Tibial artery (tissue), 4 donors: ENCODE measurements at regions not wholly inside any gene's neighbourhood (a gene's known extent, or its start where the extent isn't known, plus 50 kb on each side); places are given as distances from the start of the nearest gene placed in this dataset.
A peak's percentile ranks its signal among the peaks of the same experiment; 100 is the strongest.

Experiments used
- DNase-seq, 2 donors: peaks; one replicate each; pipeline ENCODE4 v3.0.0-alpha.2; 2019
- H3K27ac ChIP-seq, 2 donors: fragments of 200-600 bp; sonication (generic) in 1 of 2; 1 replicate in 1 of 2; 2 replicates in 1 of 2; pipeline ENCODE4 v1.5.1; 2018 to 2019; ENCODE audit warnings: mild to moderate bottlenecking in 1 of 2
- H3K27me3 ChIP-seq, 2 donors: fragments of 200-600 bp; sonication (generic) in 1 of 2; one replicate each; pipeline versions ENCODE4 v1.5.1 to v1.6.0; 2016 to 2019
- H3K36me3 ChIP-seq, 3 donors: fragments of 200-600 bp; sonication (generic) in 2 of 3; one replicate each; pipeline ENCODE4 v1.5.1; 2016 to 2019; ENCODE audit warnings: mild to moderate bottlenecking in 2 of 3
- H3K4me1 ChIP-seq, 4 donors: fragments of 200-600 bp; sonication (generic) in 2 of 4; 1 replicate in 3 of 4; 2 replicates in 1 of 4; pipeline ENCODE4 v1.5.1; 2016 to 2019
- H3K4me3 ChIP-seq, 2 donors: fragments of 200-600 bp; sonication (generic) in 1 of 2; 1 replicate in 1 of 2; 2 replicates in 1 of 2; pipeline ENCODE4 v1.5.1; 2018 to 2019; ENCODE audit warnings: mild to moderate bottlenecking in 2 of 2
- H3K9me3 ChIP-seq, 3 donors: fragments of 200-600 bp; sonication (generic) in 1 of 3; one replicate each; pipeline ENCODE4 v1.5.1; 2016 to 2019
- CTCF ChIP-seq, 2 experiments: fragments of 200-600 bp in 1 of 2; fragments of 450-650 bp in 1 of 2; IDR thresholded peaks; one replicate each; pipeline ENCODE4 v1.5.1; 2017 to 2019; ENCODE audit warnings: antibody characterized with exemption in 2 of 2, mild to moderate bottlenecking in 1 of 2, moderate library complexity in 1 of 2
- intact Hi-C: fragments of 100-400 bp; cut with DNase I; formaldehyde crosslinking; loops from one replicate; pipeline ENCODE4 v1.15.0; 2023; ENCODE audit warnings: low total_unique reads

DNA sequence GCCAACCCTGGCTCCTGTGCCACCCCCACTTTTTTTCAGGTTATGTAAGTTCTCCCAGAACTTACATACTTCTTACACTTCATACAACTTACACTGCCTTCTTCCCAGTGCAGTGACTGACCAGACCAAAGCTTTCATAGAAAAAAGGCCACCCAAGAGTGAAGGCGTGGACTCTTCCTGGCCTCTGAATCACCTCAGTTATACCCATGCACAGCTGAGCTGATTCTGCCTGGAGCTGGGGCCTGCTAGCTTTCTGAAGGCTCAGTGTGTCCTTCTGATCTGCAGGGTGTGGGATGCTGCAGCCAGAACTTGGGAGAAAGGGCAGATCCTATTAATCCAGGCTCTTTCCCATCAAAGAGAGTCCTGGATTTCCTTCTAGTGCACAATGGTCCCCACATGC is 216.1 kb downstream of the TTC32 start:
- no peak for DNase-seq
- H3K27me3 ChIP-seq, result no peaks in the 10 kb centered on the region
- no peaks in the 10 kb centered on the region for H3K36me3 ChIP-seq
- H3K27ac ChIP-seq, result no peak overlapping the region
- no peak overlapping the region for H3K4me3 ChIP-seq
- TF ChIP-seq CTCF (IDR thresholded peaks at IDR 0.05), result no peak
- H3K4me1 ChIP-seq, result peaks cover 0 to 25% (median 7%) of the 10 kb centered on the region in 4 donors
- no peaks in the 10 kb centered on the region for H3K9me3 ChIP-seq
- intact Hi-C loops, result no loop called here

- no peak for TF ChIP-seq CTCF (IDR thresholded peaks at IDR 0.05)
- Histone ChIP-seq H3K27ac (no peak overlapping the region), H3K27me3 (no peaks in the 10 kb centered on the region), H3K36me3 (no peaks in the 10 kb centered on the region), H3K4me3 (no peak overlapping the region), H3K4me1 (peaks cover 0 to 21% (median 7%) of the 10 kb centered on the region in 4 donors), H3K9me3 (no peaks in the 10 kb centered on the region)
- DNase-seq, result no peak
- intact Hi-C loops, result loop anchor here (5.0 kb wide), 1 partner anchor 178 kb away; no protein-coding TSS in a partner anchor
Measured at GRCh38 chr2:19684516-19684915, 217.3 kb downstream of the TTC32 start.

DNA sequence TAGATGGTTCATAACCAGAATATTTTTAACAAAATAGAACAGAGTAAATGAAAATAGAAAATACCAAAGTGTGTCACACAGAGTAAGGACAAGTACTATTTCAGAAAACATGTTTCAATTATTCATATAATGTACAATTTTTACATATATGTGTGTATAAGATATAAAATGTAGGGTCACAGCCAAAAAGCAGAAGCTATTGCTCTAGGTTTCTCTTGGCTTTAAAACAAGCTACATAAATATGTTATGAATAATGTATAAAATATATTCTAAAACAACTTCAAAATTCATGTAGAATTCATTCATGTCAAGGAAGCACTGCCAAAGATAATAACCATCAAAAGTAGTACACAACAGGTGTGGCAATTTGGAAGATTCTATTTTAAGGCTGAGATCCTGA is 218.2 kb downstream of the TTC32 start:
- no peak for DNase-seq
- Histone ChIP-seq H3K4me3 (no peak overlapping the region), H3K27me3 (no peaks in the 10 kb centered on the region), H3K36me3 (no peaks in the 10 kb centered on the region), H3K9me3 (no peaks in the 10 kb centered on the region), H3K27ac (no peak overlapping the region), H3K4me1 (peaks cover 0 to 19% (median 7%) of the 10 kb centered on the region in 4 donors)
- no peak for TF ChIP-seq CTCF (IDR thresholded peaks at IDR 0.05)
- intact Hi-C loops, result loop anchor here (5.0 kb wide), 1 partner anchor 179 kb away; no protein-coding TSS in a partner anchor

DNA sequence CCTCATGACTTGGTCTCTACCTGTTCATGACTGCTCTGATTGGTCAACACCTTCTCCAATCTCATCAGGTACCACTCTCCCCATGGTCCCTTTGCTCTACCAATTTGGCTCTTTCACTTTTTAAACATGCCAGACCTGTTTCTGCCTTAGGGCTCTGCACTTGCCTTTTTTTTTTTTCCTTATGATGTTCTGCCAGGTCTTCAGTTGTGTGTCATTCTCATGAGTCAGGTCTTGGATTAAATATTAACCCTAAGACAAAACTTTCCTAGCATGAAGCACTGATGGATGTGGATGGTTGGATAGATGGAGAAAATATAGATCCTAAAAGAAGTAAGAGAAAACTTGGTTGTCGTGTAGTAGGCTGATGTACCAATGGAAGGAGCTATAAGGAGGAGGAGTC is 219.3 kb downstream of the TTC32 start:
- TF ChIP-seq CTCF (IDR thresholded peaks at IDR 0.05), result no peak

GRCh38 chr2:19677825-19678518 is 223.8 kb downstream of the TTC32 start:
- peaks cover 0 to 40% (median 32%) of the 10 kb centered on the region in 4 donors for H3K4me1 ChIP-seq
- DNase-seq, result peak in 1 of 2 donors; percentile 85
- no peaks in the 10 kb centered on the region for H3K9me3 ChIP-seq
- no peak for TF ChIP-seq CTCF (IDR thresholded peaks at IDR 0.05)
- H3K27ac ChIP-seq, result peak overlapping the region; percentile 59 to 63
- H3K4me3 ChIP-seq, result no peak overlapping the region
- H3K36me3 ChIP-seq, result no peaks in the 10 kb centered on the region
- no peaks in the 10 kb centered on the region for H3K27me3 ChIP-seq
- intact Hi-C loops, result loop anchor here (5.0 kb wide), 1 partner anchor 59 kb away; no protein-coding TSS in a partner anchor

More for the DNA sequence above, 219.3 kb downstream of the TTC32 start:
- H3K27me3 ChIP-seq, result no peaks in the 10 kb centered on the region
- H3K36me3 ChIP-seq, result no peaks in the 10 kb centered on the region
- no peaks in the 10 kb centered on the region for H3K9me3 ChIP-seq
- H3K4me1 ChIP-seq, result peaks cover 0 to 12% (median 9%) of the 10 kb centered on the region in 4 donors
- no peak overlapping the region for H3K4me3 ChIP-seq
- no peak for DNase-seq
- H3K27ac ChIP-seq, result no peak overlapping the region
- intact Hi-C loops, result loop anchor here (5.0 kb wide), 1 partner anchor 180 kb away; no protein-coding TSS in a partner anchor
